ENCODE measurements at regions not wholly inside any gene's neighbourhood (a gene's known extent, or its start where the extent isn't known, plus 50 kb on each side); places are given as distances from the start of the nearest gene placed in this dataset.

DNA sequence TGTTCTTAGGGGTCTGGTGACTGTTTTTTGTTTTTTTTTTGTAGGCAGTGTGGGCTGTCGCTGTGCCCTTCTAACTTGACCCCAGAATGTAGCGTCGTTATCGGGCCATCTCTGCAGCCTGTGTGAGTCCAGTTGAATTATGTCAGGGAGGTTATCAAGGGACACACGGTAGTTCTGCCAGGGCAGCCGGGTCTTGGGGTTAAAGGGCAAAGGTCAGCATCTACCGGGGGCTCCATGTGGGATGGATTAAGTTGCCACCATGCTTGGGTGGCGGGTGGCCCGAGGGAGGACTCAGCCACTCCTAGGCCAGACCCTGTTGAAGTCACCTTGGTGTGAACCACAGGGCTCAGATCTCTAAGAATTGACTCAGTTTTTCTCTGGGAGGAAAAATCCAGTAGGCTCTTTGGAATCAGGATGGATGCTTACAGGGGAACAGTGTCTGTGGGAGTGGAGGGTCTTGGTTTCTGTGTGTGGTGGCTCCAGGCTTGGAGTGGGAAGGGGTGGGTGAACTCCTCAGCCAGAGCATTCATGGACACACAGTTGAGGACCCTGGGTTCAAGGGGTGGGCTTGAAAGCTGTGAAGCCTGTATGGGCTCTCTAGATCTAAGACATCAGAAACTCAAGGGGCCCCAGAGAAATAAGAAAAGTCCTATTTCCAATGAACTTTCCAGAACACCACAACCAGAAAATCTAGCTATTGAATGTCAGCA, 191.7 kb downstream of the IRF8 start:
- no peak for DNase-seq (ENCODE audit: low read depth)

DNA sequence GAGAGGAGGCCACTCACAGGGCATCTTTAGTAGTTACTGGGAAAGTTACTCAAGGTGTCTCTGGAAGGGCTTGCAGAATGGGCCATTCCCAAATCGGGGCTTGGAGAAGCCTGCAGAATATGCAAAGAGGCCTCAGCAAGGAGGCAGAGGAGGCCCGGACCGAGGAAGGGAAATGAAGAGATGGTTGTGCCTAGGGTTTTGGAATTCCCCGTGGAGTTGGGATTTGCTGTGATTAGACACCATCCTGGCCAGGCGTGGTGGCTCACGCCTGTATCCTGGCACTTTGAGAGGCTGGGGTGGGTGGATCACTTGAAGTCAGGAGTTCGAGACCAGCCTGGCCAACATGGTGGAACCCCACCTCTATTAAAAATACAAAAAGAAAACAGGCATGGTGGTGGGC, 193.0 kb downstream of the IRF8 start:
- no peak for DNase-seq (ENCODE audit: low read depth)

DNA sequence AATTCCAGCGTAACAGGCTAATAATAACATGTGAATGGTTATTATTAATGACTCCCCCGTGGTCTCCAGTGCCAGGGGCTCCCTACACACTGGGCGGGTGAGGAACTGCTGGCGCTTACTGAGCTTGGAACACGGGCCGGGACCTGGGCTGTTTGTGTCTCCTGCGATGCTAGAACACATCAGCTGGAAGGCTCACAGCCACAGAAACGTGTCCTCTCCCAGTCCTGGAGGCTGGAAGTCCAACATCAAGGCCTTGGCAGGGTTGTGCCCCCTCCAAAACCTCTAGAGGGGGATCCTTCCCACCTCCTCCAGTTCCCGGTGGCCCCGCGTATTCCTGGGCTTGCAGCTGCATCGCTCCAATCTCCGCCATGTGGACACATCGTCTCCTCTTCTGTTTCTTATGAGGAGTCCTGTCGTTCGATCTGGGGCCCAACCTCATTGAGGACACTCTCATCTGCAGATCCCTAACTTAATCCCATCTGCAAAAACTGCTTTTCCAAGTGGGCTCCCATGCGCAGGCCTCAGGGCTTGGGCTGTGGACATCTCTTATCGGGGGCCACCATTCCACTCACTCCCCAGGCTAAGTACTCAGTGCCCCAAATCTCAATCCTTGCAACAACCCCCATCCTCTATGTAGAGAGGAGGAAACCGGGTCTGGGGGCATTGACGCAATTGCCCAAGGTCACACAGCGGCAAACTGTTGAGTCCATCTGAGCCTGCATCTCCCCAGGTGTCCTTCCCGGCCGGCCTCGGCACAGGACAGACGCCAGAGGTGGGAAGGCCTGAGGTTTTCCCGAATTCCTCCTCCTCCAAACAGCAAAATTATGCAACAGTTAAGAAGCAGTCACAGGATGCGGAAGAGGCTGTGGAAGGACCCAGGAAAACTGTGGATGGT, 193.9 kb downstream of the IRF8 start:
- no peak for DNase-seq (ENCODE audit: low read depth)

DNA sequence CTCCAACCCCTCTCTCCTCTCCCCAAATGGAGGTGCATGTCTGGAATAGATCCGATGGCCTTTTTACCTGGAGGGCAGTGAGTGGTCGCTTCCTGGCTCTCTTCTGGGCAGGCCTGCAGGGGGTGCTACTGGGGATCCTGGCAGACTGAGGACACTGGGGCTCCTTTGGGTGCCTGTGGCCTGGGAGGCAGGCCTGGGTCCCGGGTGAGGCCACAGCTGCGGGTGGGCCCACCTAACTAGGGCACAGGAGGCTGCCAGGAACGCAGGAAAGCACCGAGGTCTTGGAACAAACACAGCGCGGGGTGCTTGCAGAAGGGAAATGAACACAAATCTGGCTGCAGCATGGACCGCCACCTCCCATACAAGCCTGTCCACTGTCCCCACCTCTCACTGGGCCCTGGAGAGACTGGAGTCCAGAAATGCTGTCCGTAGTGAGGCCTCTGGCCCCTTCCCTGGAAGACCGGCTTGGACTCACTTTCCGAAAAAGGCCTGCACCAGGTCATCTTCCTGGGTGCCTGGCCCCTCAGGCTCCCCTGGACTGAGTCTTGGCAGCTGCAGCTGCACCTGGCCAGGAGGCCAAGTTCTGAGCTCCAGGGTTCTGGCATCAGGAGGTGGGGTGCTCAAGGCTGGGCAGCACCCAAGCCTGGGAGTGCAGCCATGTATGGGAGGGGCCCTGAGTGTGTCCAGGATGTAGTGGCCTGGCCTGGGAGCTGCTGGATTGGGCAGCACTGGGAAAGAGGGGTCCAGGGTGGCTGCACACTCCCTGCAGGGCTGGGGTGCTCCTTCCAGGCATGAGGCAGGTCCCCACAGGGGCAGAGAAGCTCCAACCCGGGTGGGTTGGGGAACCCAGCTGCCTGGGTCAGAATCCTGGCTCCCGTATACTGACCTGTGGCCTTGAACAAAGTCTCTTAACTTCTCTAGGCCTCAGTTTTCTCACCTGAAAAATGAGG, 195.1 kb downstream of the IRF8 start:
- DNase-seq (ENCODE audit: low read depth): no peak

DNA sequence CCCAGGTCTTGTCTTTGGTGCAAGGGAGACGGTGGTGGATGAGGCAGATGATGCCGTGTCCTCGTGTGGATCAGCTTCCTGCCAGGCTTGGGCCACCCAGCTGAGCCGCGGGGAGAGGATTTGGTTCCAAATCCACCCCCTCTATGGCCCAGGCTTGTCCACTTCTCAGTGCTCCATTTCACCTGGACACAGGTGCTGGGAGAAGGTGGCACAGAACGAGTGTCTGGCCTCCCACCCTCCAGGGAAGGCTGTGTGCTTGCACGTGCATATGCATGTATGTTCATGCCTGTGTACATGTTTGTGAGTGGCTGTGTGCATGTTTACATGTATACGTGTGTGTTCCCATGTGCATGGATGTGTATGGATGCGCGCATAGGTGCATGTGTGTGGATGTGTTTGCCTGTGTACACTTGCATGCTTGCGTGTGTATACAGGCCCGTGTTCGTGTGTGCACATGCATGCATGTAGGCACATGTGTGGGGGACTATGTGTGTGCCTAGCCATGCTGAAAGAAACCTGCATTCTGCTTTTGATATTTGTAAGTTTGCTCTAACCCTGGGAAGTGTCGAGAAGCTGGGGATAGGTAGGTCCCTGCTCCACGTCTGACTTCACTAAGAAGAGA, 196.3 kb downstream of the IRF8 start:
- DNase-seq (ENCODE audit: low read depth): no peak

DNA sequence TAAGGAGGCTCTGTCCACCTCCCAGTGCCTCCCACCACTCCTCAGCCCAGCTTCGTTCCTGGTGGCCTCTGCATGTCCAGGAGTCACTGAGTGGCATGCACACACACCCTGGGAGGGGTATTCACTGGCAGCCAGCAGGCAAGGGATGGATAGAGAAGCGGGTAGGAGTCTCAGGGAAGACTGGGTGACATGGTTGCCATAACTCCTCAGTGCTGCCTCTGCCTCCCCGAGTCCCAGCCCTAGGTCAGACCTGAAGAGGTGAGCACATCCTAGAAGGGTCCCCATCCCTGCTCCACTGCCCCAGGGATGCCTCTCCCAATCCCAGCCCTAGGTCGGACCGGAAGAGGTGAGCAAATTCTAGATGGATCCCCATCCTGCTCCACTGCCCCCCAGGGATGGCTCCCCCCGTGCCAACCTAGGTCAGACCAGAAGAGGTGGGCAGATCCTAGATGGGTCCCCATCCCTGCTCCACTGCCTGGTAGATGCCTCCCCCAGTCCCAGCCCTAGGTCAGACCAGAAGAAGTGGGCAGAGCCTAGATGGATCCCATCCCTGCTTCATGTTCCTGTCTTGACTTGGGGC, 197.0 kb downstream of the IRF8 start:
- no peak for DNase-seq (ENCODE audit: low read depth)

DNA sequence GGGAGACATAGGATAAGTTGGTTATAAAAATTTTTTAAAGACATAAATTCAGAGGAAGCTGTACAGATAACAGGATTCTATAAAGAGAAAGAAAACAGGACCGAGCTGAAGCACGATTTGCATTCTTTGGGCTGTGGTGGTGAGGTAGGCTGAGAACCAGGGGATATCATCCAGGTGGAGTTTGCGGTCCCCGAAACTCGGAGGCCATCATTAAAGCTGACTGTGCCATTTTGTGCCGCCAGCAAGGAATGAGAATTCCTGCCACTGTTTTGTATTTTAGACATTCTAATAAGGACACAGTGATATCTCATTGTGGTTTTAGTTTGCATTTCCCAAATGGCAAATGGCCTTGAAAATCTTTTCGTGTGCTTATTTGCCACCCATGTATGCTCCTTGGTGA, 197.9 kb downstream of the IRF8 start:
- DNase-seq (ENCODE audit: low read depth): no peak

DNA sequence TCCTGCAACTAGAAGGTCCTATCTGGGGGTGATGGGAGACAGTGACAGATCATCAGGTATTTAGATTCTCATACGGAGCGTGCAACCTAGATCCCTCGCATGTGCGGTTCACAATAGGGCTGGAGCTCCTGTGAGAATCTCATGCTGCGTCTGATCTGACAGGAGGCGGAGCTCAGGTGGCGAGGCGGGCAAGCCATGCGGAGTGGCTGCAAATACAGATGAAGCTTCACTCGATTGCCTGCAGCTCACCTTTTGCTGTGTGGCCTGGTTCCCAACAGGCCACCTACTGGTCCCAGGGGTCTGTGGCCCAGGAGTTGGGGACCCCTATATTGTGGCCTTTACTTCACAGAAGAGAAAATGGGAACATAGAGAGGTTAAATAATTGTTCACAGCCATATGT, 200.4 kb downstream of the IRF8 start:
- DNase-seq (ENCODE audit: low read depth): no peak

DNA sequence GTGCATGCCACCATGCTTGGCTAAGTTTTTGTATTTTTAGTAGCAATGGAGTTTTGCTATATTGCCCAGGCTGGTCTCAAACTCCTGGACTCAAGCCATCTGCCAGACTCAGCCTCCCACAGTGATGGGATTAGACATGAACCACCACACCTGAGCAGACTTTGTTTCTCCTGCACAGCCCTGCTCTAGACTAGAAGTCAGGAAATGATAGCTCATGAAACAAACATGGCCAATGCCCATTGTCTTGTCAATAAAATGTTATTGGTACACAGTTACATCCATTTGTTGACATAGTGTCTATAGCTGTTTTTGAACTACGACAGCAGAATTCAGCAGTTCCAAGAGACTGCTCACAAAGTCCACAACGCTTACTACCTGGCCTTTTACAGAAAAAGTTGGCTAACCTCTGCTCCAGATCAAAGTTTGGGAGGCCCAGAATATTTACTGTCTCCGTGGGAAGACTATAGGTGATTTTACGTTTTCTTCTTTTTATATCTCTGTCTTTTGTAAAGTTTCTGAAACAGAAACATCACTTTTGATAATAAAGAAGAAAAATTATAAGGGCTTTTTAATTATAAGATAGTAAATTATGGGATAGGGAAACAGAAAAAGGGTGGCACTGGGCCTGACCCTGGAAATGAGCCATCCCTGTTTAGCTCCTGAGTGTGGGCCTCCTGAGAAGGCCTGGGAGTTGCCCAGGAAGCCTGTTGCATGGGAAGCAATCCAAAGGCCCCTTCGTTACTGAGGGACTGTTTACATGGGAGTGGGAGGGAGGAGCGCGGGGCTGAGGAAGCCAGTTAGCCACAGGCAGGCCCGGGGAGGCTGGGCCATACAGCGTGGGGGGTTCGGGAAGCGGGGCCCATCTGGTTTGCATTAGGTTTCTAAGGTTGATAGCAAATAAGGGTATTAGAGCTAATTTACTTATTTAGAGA, 201.5 kb downstream of the IRF8 start:
- no peak for DNase-seq (ENCODE audit: low read depth)

DNA sequence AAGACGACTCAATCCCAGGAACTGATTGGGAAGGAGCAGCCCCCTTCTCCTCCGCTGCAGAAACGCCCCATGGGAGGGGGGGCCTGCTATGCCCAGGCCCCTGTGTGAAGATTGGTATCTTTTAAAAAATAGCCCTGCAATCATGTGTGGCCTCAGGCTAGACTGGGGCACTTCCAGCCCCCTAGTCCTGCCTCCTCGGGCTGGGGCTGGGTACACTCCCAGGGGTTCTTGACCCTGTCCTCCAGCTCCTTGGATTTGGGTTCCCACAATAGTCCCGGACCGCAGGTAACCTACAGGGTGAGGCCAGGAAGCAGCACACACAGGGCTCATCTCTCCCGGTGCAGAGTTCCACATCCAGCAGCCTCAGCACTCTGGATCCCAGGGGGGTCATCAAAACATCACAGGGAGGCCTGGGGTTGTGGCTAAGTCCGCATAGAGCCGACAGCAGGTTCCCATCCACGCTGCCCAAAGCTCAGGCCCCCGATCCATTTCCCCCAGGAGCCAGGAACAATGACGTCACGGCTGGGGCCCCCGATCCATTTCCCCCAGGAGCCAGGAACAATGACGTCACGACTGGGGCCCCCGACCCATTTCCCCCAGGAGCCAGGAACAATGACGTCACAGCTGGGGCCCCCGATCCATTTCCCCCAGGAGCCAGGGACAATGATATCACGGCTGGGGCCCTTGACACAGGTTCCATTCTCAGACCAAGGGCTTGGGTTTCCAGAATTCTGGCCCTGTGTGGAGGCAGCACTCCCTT, 202.4 kb downstream of the IRF8 start:
- no peak for DNase-seq (ENCODE audit: low read depth)

DNA sequence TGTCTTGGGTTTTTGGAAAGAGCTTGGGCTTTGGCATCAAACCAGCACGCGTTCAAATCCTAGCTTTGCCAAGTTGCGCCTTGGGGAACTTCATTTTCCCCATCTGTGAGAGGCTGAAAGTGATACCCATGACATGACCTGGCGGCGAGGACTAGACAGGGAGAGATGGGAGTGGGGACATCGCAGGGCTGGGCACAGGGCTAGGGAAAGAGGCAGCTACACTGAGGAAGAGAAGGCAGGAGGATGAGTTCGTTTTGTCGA, 202.9 kb downstream of the IRF8 start:
- no peak for DNase-seq (ENCODE audit: low read depth)

DNA sequence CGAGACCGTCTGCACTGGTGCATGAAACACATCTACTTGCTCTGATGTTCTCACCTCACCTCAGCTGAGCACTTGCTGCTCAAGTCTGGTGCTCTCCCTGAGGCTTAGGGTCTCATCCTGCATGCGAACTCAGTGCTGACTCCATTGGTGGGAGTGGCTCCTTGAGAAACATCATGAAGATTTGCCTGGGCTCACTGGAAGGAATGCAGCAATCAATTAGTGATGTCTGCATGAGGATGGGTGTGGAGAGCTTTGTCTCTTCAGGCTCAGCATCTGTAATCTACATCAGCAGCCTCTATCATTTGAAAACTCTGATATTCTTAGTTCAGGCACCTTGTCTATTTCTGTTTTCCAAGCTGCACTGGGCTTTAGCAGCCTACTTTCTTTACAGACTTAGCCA, 204.4 kb downstream of the IRF8 start:
- DNase-seq (ENCODE audit: low read depth): no peak

DNA sequence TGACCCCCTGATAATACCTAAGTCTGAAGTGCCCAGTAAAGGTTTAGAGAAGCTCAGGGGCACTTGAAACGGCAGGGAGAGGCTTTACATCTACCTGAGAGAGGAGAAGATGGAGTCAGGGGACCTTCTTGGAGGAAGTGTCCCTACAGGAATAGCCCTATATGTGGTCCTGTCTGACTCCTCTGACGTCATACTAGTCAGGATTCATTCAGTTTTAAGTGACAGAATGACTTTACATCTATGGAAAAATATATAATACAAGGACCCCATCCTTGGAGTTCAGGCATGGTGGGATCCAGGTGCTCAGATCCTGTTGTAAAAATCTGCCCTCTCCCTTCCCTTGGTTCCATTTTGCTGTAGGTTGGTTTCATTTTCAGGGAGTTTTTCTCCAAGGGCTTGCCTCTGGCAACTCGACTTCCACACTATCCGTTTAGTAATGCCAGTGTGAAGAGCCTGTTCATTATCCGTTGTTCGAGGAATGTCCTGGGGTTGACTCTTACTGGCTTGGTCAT, 205.6 kb downstream of the IRF8 start:
- DNase-seq (ENCODE audit: low read depth): no peak

DNA sequence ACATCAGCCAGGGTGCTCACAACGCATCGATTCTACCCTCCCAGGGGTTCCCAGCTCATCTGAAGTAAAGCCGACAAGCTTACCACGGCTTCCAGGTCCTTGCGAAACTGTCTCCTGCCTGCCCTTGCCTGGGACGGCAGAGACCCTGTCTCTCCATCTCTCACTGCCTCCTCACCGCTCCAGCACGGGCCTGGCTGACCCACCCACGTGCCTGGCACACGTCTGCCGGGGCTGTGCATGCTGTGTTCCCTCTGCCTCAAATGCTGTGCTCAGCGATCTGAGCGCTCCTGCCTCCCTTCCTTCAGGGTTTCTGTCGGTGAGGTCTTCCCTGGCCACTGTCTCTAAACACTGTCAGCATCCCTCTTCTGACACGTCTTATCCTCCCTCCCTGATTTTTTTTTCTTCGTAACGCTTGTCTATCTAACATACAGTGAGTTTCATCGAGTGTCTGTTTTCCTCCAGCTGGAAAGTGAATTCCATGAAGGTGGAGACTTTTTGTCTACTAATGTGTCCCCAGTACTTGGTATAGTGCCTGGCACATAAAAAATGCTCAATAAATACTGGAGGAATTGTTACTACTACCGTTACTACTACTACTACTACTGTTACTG, 208.4 kb downstream of the IRF8 start:
- no peak for DNase-seq (ENCODE audit: low read depth)

DNA sequence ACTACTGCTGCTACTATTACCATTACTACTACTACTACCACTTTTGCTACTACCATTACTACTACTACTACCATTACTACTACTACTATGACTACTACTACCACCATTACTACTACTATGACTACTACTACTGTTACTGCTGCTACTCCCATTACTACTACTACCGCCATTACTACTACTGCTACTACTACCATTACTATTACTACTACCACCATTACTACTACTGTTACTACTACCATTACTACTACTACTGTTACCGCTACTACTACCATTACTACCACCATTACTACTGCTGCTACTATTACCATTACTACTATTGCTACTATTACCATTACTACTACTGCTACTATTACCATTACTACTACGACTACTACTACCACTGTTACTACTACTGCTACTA, 209.1 kb downstream of the IRF8 start:
- no peak for DNase-seq (ENCODE audit: low read depth)

DNA sequence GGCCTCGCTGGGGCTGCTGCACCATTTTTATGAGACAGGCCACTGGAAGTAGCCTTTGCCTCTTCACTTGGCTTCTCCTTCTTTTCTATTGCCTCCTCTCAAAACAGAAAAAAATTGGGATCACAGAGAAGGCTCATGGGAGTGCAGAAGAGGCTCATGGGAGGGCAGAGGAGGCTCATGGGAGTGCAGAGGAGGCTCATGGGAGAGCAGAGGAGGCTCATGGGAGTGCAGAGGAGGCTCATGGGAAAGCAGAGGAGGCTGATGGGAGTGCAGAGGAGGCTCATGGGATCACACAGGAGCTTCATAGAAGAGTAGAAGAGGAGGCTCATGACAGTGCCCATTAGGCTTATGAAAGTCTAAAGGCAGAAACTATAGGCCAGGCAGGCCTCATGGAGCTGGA, 211.2 kb downstream of the IRF8 start:
- no peak for DNase-seq (ENCODE audit: low read depth)

DNA sequence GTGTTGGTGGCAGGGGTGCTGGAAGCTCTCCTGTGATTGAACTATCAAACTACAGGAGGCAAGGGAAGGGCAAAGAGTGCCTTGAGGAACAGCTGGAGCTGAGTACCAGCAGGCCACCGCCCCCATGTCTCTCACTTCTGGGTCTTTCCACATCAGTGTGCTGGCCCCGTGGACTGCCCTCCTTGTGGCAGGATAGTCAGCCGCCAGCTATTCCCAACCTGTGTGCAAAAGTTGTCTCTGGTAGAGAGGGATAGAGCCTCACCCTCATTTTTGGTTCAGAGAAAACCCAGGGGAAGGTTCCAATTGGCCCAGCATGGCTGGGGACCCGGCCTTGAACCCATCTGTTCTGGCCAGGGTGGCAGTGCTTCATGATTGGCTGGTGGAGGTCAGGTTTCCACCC, 211.8 kb downstream of the IRF8 start:
- DNase-seq (ENCODE audit: low read depth): no peak

DNA sequence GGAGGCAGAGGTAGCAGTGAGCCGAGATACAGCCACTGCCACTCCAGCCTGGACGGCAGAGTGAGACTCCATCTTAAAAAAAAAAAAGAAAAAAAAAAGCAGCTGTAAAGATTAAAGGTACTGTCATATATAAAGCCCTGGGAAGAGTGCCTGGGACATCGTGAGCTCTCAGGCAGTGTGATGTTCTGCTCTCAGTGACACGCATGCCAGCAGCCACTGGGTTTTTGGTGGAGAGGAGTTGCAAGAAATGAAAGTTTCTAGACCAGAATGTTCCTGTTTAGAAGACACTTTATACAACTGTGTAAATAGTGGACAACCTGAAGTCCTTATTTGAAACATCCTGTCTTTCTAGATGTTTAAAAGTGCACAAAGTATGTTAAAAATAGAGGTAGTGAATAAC, 213.2 kb downstream of the IRF8 start:
- no peak for DNase-seq (ENCODE audit: low read depth)

DNA sequence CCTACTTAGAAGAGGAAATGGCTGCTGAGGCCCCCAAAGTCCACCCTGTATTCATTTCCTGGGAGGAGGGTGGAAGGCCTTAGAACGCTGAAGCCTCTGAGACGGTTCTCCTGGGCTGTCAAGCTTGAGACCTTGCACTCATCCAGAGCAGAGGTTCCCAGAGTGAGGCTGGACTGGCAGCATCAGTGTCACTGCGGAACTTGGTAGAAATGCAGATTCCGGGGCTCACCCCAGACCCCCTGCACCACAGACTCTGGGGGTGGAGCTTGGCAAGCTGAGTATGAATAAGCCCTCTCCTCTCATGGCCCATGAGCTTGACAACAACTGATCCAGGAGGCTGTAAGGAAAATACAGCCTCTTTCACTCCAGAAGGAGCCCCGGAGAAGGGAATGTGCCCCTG, 218.3 kb downstream of the IRF8 start:
- no peak for DNase-seq (ENCODE audit: low read depth)

Measured in stimulated activated CD8-positive, alpha-beta memory T cell treated with anti-CD3 and anti-CD28 coated beads, Interleukin-15, amount 100 ng/mL, for 24 hours (primary cell).